MM.1S (cell line): ENCODE measurements at regions not wholly inside any gene's neighbourhood (a gene's known extent, or its start where the extent isn't known, plus 50 kb on each side); places are given as distances from the start of the nearest gene placed in this dataset.

Experiments used
- DNase-seq: peaks from one replicate; pipeline ENCODE4 v3.0.0-alpha.2; 2015
- H2AFZ ChIP-seq: fragments of 300-600 bp; sonication (generic); 2 replicates; pipeline ENCODE4 v1.6.0; 2016; ENCODE audit warnings: antibody characterized with exemption, low read length
- H3F3A ChIP-seq: fragments of 300-600 bp; sonication (generic); 2 replicates; pipeline ENCODE4 v1.6.1; 2016; ENCODE audit warnings: mild to moderate bottlenecking, antibody characterized with exemption, low read length, moderate library complexity, mixed read lengths; ENCODE audit not compliant: insufficient read depth
- H3K27ac ChIP-seq: fragments of 300-600 bp; sonication (generic); 2 replicates; pipeline ENCODE4 v1.5.1; 2016; ENCODE audit warnings: mild to moderate bottlenecking, low read length
- H3K27me3 ChIP-seq: fragments of 300-600 bp; sonication (generic); replicated peaks from 2 replicates; pipeline ENCODE4 v1.6.0; 2016; ENCODE audit warnings: low read length; ENCODE audit not compliant: insufficient read depth
- H3K36me3 ChIP-seq: fragments of 300-600 bp; sonication (generic); replicated peaks from 2 replicates; pipeline ENCODE4 v1.6.1; 2016; ENCODE audit warnings: mild to moderate bottlenecking, low read length, mixed read lengths; ENCODE audit not compliant: insufficient read depth
- H3K4me1 ChIP-seq: fragments of 300-600 bp; sonication (generic); 2 replicates; pipeline ENCODE4 v1.6.1; 2016; ENCODE audit warnings: low read length, mixed read lengths
- H3K4me2 ChIP-seq: fragments of 300-600 bp; sonication (generic); 2 replicates; pipeline ENCODE4 v1.6.0; 2016; ENCODE audit warnings: low read depth, low read length
- H3K4me3 ChIP-seq: fragments of 300-600 bp; sonication (generic); 2 replicates; pipeline ENCODE4 v1.5.1; 2016; ENCODE audit warnings: low read length, mixed read lengths
- H3K79me2 ChIP-seq: fragments of 300-600 bp; sonication (generic); 2 replicates; pipeline ENCODE4 v1.6.1; 2016; ENCODE audit warnings: mixed run types, low read length, mixed read lengths
- H3K9ac ChIP-seq: fragments of 300-600 bp; sonication (generic); 2 replicates; pipeline ENCODE4 v1.6.1; 2016; ENCODE audit warnings: low read length, mixed read lengths
- H3K9me2 ChIP-seq: fragments of 300-600 bp; sonication (generic); replicated peaks from 2 replicates; pipeline ENCODE4 v1.6.1; 2016; ENCODE audit warnings: mild to moderate bottlenecking, low read length, mixed read lengths; ENCODE audit not compliant: insufficient read depth
- H3K9me3 ChIP-seq: fragments of 300-600 bp; sonication (generic); replicated peaks from 2 replicates; pipeline ENCODE4 v1.6.1; 2016; ENCODE audit warnings: mild to moderate bottlenecking, low read length, mixed read lengths; ENCODE audit not compliant: insufficient read depth
- H4K20me1 ChIP-seq: fragments of 300-600 bp; sonication (generic); 2 replicates; pipeline ENCODE4 v1.6.1; 2016; ENCODE audit warnings: mild to moderate bottlenecking, low read length, moderate library complexity, mixed read lengths; ENCODE audit not compliant: insufficient read depth
- EZH2 ChIP-seq: fragments of 300-600 bp; sonication (generic); optimal IDR thresholded peaks from 2 replicates; pipeline ENCODE3; 2017; ENCODE audit warnings: low read depth, mild to moderate bottlenecking, antibody characterized with exemption, low read length, mixed read lengths
- EZH2phosphoT487 ChIP-seq: fragments of 300-600 bp; sonication (generic); IDR thresholded peaks from 2 replicates; pipeline ENCODE4 v1.6.1; 2018; ENCODE audit warnings: antibody characterized with exemption, low read length
- TF ChIP-seq, protein P1 (sequence below): fragments of 300-600 bp; sonication (generic); IDR thresholded peaks from 2 replicates; pipeline ENCODE4 v1.5.1; 2016; ENCODE audit warnings: antibody characterized with exemption, low read length, mixed read lengths

- H3K9ac ChIP-seq: no peak overlapping the region
- H3K36me3 ChIP-seq: no peaks in the 10 kb centered on the region
- H3K4me1 ChIP-seq: no peaks in the 10 kb centered on the region
- no peak for DNase-seq
- H3K27me3 ChIP-seq: no peaks in the 10 kb centered on the region
- no peak overlapping the region for H3K4me2 ChIP-seq
- H4K20me1 ChIP-seq: no peaks in the 10 kb centered on the region
- no peaks in the 10 kb centered on the region for H3K79me2 ChIP-seq
- H3K4me3 ChIP-seq: no peak overlapping the region
- TF ChIP-seq, protein P1, sequence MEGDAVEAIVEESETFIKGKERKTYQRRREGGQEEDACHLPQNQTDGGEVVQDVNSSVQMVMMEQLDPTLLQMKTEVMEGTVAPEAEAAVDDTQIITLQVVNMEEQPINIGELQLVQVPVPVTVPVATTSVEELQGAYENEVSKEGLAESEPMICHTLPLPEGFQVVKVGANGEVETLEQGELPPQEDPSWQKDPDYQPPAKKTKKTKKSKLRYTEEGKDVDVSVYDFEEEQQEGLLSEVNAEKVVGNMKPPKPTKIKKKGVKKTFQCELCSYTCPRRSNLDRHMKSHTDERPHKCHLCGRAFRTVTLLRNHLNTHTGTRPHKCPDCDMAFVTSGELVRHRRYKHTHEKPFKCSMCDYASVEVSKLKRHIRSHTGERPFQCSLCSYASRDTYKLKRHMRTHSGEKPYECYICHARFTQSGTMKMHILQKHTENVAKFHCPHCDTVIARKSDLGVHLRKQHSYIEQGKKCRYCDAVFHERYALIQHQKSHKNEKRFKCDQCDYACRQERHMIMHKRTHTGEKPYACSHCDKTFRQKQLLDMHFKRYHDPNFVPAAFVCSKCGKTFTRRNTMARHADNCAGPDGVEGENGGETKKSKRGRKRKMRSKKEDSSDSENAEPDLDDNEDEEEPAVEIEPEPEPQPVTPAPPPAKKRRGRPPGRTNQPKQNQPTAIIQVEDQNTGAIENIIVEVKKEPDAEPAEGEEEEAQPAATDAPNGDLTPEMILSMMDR: no peak
- no peak for TF ChIP-seq EZH2
- no peak for TF ChIP-seq EZH2phosphoT487
- H3K9me3 ChIP-seq: no peaks in the 10 kb centered on the region
- no peak overlapping the region for H3K27ac ChIP-seq
- no peaks in the 10 kb centered on the region for H3K9me2 ChIP-seq
- H2AFZ ChIP-seq: no peak overlapping the region
- no peaks in the 10 kb centered on the region for H3F3A ChIP-seq
These were observed 264.2 kb downstream of the SLC6A15 start for GRCh38 chr12:84648425-84648824.

DNA sequence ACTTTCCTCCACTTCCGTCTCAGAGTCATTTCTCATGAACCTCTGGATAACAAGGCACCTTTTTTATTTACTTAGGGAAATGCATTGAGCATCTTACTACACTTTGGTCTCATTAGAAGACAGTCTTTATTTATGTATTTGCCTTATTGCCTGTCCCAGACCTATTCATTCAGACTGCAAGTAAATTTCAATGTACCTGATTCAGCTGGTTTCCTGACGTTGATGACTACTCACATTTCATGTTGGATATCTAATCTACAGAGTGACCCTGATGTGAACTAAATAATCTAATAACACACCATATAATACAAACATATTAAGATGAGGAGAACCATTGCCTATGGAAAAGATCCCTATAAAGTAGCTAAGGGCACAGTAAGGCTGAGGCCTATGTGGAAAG, 267.7 kb downstream of the SLC6A15 start:
- Histone ChIP-seq H3K9me3 (no peaks in the 10 kb centered on the region), H3K27me3 (no peaks in the 10 kb centered on the region), H3K79me2 (no peaks in the 10 kb centered on the region), H3K9me2 (no peaks in the 10 kb centered on the region), H3K4me1 (no peaks in the 10 kb centered on the region), H4K20me1 (no peaks in the 10 kb centered on the region), H3K9ac (no peak overlapping the region), H2AFZ (no peak overlapping the region), H3K4me3 (no peak overlapping the region), H3K27ac (no peak overlapping the region), H3K36me3 (no peaks in the 10 kb centered on the region), H3F3A (no peaks in the 10 kb centered on the region), H3K4me2 (no peak overlapping the region)
- DNase-seq: no peak
- TF ChIP-seq EZH2phosphoT487: no peak
- TF ChIP-seq EZH2: no peak
- TF ChIP-seq, protein P1: no peak

DNA sequence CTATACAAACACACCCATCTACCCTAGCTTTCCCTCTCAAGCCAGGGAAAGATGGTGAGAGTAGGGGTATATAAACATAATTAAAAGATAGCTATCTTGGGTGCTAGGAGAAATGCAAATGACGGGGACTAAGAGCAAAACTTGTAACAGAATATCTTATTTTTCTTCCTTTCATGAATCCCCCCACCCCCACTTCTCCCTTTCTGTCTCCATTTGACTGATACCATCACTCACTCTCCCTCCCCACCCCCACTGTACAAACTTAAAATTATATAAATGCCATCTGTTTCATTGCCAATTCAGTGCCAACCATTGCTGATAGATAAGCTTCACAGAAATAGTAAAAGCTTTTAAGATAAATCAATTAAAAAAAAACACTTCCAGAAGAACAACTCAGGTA, 268.6 kb downstream of the SLC6A15 start:
- Histone ChIP-seq H3K36me3 (no peaks in the 10 kb centered on the region), H3K27me3 (no peaks in the 10 kb centered on the region), H3K9me3 (no peaks in the 10 kb centered on the region), H3K4me1 (no peaks in the 10 kb centered on the region), H3F3A (no peaks in the 10 kb centered on the region), H3K4me3 (no peak overlapping the region), H3K4me2 (no peak overlapping the region), H3K9me2 (no peaks in the 10 kb centered on the region), H3K9ac (no peak overlapping the region), H3K27ac (no peak overlapping the region), H2AFZ (no peak overlapping the region), H4K20me1 (no peaks in the 10 kb centered on the region), H3K79me2 (no peaks in the 10 kb centered on the region)
- no peak for DNase-seq
- TF ChIP-seq EZH2 (no peak), EZH2phosphoT487 (no peak)
- TF ChIP-seq, protein P1: no peak
